ENCODE measurements at regions not wholly inside any gene's neighbourhood (a gene's known extent, or its start where the extent isn't known, plus 50 kb on each side); places are given as distances from the start of the nearest gene placed in this dataset.
"Not testable (repeated sequence)": the region's sequence is repeated elsewhere in the genome, so short reads cannot be mapped to it uniquely, and the experiment has no call there.

DNA sequence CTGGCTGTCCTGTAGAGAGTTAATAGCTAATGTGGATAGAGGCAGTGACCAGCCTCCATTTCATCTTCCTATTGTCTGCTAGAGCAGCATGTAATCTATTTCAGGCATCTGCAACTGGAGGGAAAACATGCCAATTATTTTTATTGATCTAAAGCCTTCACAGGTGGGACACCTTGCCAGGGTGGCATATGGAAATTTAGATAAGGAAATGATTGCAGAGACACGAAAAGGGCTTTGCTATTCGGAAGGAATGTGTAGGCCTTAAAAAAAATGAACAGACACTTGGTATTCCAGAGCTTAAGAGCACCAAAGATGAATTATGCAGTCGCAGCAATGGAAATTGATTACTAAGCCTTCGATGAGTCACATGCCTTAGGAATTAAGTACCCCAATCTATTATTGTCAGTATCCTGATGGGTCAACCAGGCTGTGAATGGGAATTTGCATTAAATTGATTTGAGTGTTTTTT, 454.7 kb downstream of the SQOR start:
- H3K4me3 ChIP-seq (ENCODE audit: low read depth, low read length) = no peak overlapping the region
- no peak for DNase-seq (ENCODE audit: low read depth)
- TF ChIP-seq, protein P1, sequence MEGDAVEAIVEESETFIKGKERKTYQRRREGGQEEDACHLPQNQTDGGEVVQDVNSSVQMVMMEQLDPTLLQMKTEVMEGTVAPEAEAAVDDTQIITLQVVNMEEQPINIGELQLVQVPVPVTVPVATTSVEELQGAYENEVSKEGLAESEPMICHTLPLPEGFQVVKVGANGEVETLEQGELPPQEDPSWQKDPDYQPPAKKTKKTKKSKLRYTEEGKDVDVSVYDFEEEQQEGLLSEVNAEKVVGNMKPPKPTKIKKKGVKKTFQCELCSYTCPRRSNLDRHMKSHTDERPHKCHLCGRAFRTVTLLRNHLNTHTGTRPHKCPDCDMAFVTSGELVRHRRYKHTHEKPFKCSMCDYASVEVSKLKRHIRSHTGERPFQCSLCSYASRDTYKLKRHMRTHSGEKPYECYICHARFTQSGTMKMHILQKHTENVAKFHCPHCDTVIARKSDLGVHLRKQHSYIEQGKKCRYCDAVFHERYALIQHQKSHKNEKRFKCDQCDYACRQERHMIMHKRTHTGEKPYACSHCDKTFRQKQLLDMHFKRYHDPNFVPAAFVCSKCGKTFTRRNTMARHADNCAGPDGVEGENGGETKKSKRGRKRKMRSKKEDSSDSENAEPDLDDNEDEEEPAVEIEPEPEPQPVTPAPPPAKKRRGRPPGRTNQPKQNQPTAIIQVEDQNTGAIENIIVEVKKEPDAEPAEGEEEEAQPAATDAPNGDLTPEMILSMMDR (conservative IDR thresholded peaks at IDR 0.05; ENCODE audit: low read depth, low read length) = no peak

DNA sequence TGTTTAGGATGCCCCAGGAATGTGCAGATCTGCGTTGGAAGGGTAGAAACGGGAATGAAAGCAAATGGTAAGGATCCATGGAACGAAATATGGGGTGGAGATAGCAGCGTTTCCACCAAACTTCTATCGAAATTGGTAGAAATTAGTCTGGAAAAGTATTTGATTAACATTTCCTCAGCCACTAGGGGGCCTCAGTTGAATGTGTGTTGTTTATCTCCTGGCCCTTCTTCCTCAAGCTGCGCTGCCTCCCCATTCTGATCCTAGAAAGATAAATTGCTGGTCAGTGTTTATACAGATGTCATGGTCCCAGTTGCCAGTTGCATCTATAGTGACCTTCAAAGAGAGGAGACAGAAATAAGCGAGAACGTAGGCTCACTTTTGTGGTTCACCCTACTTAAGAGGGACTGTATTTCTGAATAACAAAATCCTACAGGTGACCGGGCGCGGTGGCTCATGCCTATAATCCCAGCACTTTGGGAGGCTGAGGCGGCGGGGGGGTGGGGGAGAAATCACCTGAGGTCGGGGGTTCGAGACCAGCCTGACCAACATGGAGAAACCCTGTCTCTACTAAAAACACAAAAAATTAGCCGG, 457.1 kb downstream of the SQOR start:
- peak; percentile 5 for DNase-seq (ENCODE audit: low read depth)
- H3K4me3 ChIP-seq (ENCODE audit: low read depth, low read length) = no peak overlapping the region
- TF ChIP-seq, protein P1 (conservative IDR thresholded peaks at IDR 0.05; ENCODE audit: low read depth, low read length) = peak; percentile 30

DNA sequence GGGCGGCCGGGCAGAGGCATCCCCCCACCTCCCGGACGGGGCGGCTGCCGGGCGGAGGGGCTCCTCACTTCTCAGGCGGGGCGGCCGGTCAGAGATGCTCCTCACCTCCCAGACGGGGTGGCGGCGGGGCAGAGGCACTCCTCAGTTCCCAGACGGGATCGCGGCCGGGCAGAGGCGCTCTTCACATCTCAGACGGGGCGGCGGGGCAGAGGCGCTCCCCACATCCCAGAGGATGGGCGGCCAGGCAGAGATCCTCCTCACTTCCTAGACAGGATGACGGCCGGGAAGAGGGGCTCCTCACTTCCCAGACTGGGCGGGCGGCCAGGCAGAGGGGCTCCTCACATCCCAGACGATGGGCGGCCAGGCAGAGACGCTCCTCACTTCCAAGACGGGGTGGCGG, 463.2 kb downstream of the SQOR start:
- H3K4me3 ChIP-seq (ENCODE audit: low read depth, low read length); DNase-seq (ENCODE audit: low read depth): not testable (repeated sequence)

DNA sequence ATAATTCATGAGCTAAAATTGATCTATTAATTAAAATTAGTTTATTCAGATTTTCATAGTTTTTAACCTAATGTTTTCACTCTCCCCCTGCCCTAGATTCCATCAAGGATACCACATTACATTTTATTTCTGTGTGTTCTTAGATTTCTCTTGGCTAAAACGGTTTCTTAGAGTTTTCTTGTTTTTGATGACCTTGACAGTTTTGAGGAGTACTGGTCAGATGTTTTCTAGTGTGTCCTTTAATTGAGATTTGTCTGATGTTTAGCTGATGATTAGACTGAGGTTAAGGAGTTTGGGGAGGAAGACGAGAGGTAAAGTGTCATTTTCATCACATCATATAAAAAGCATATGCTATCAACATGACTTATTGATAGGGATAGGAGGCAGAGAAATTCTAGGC, 475.9 kb downstream of the SQOR start:
- TF ChIP-seq, protein P1 (conservative IDR thresholded peaks at IDR 0.05; ENCODE audit: low read depth, low read length) = no peak
- no peak overlapping the region for H3K4me3 ChIP-seq (ENCODE audit: low read depth, low read length)
- DNase-seq (ENCODE audit: low read depth) = no peak

DNA sequence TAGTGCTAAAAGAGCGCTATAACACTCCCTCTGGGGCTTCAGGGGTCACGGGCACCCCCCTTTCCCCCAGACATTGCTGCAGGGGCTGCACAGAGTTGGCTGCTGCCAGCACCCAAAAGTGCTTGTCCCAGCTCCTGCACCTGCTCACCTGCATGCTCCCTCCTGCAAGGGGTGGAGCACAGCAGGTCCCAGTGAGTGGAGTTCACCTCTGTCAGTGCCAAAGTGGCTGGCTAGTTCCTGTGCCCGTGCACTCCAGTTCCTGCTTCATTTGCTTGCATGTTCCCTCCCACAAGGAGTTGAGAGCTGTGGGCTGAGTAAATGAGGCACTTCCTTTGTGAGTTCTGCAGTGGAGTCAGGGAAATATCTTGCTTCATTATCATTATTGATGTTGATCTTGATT, 476.9 kb downstream of the SQOR start:
- TF ChIP-seq, protein P1 (conservative IDR thresholded peaks at IDR 0.05; ENCODE audit: low read depth, low read length) = no peak
- no peak overlapping the region for H3K4me3 ChIP-seq (ENCODE audit: low read depth, low read length)
- no peak for DNase-seq (ENCODE audit: low read depth)

DNA sequence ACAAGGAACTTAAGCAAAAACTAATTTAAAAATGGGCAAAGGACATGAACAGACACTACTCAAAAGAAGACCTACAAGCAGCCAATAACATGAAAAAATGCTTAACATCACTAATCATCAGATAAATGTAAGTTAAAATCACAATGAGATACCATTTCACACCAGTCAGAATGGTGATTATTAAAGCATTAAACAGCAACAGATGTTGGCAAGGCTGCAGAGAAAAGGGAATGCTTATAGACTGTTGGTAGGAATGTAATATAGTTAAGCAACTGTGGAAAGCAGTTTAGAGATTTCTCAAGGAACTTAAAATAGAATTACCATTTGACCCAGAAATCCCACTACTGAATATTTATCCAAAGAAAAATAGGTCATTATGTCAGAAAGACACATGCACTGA, 482.2 kb downstream of the SQOR start:
- TF ChIP-seq, protein P1 (conservative IDR thresholded peaks at IDR 0.05; ENCODE audit: low read depth, low read length) = no peak
- no peak for DNase-seq (ENCODE audit: low read depth)
- H3K4me3 ChIP-seq (ENCODE audit: low read depth, low read length) = no peak overlapping the region

DNA sequence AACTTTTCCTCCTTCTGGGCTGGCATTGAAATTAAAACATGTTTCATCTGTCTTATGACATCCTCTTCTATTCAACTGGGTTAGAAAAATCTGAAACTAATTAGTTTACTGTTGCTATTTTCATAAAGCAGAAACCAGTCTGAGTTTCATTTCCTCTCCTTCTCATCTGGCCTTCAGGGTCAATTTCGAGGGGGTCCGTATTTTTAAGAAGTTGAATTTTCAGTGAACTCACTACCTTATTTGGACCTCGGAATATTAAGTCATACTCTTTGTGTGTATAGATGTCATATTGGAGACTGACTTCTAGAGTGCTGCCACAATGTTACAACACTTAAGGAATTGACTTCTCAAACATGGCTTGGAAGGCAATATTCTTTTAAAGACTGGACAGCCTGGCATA, 485.9 kb downstream of the SQOR start:
- TF ChIP-seq, protein P1 (conservative IDR thresholded peaks at IDR 0.05; ENCODE audit: low read depth, low read length) = no peak
- DNase-seq (ENCODE audit: low read depth) = no peak
- no peak overlapping the region for H3K4me3 ChIP-seq (ENCODE audit: low read depth, low read length)

Measured in choroid plexus epithelial cell (primary cell).